ENCODE measurements at regions not wholly inside any gene's neighbourhood (a gene's known extent, or its start where the extent isn't known, plus 50 kb on each side); places are given as distances from the start of the nearest gene placed in this dataset.

DNA sequence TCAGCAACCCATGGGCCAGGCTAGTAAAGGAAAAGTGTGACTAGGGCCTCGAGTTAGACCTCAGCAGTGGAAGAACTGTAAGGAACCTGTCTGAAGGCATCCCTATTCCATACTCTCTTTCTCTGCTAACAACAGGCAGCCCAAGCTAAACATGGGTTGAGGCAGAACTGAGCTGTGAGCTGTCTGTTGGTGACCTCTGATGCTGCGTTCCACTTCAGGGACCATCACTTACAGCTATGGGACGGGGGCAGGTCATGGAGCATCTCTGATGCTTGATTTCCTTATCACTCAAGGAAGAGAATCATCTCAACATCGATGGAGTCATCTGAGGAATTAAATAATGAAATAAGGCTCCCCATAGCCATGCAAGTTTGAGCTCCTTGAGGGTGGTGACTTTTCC lies 174.8 kb downstream of the ACTL7B start:
- TF ChIP-seq CTCF (IDR thresholded peaks at IDR 0.05) (no peak), POLR2A (IDR thresholded peaks at IDR 0.05) (no peak)

Data from adrenal gland (tissue), 5 donors.